HG03460 (cell line): ENCODE measurements at regions not wholly inside any gene's neighbourhood (a gene's known extent, or its start where the extent isn't known, plus 50 kb on each side); places are given as distances from the start of the nearest gene placed in this dataset.
"Not testable (repeated sequence)": the region's sequence is repeated elsewhere in the genome, so short reads cannot be mapped to it uniquely, and the experiment has no call there.

Source experiments
- ATAC-seq: cut with Tn5 transposase; IDR thresholded peaks from one replicate; pipeline ENCODE4 v1.9.1; 2021; ENCODE audit not compliant: unreplicated experiment

GRCh38 chr20:53819973-53820451, 226.4 kb upstream of the ZNF217 start:
- ATAC-seq = no peak

GRCh38 chr20:53818457-53819177, 225.0 kb upstream of the ZNF217 start:
- no peak for ATAC-seq

- ATAC-seq = not testable (repeated sequence)
These were observed 223.9 kb upstream of the ZNF217 start for GRCh38 chr20:53817513-53817912.

GRCh38 chr20:53816872-53817398, 223.3 kb upstream of the ZNF217 start:
- ATAC-seq = no peak

GRCh38 chr20:53815509-53815908, 221.9 kb upstream of the ZNF217 start:
- ATAC-seq = no peak

GRCh38 chr20:53814060-53814459, 220.4 kb upstream of the ZNF217 start:
- no peak for ATAC-seq

GRCh38 chr20:53813636-53814035, 220.0 kb upstream of the ZNF217 start:
- ATAC-seq = no peak

- no peak for ATAC-seq
These were observed 217.9 kb upstream of the ZNF217 start for GRCh38 chr20:53811577-53811976.

GRCh38 chr20:53810661-53811355, 217.2 kb upstream of the ZNF217 start:
- ATAC-seq = no peak

- ATAC-seq = no peak
These were observed 216.2 kb upstream of the ZNF217 start for GRCh38 chr20:53809728-53810365.

- ATAC-seq = no peak
These were observed 215.6 kb upstream of the ZNF217 start for GRCh38 chr20:53809217-53809616.

- ATAC-seq = no peak
These were observed 215.1 kb upstream of the ZNF217 start for GRCh38 chr20:53808733-53809132.

GRCh38 chr20:53808302-53808701, 214.7 kb upstream of the ZNF217 start:
- not testable (repeated sequence) for ATAC-seq

- no peak for ATAC-seq
These were observed 213.2 kb upstream of the ZNF217 start for GRCh38 chr20:53806683-53807401.

- ATAC-seq = no peak
These were observed 212.3 kb upstream of the ZNF217 start for GRCh38 chr20:53805895-53806384.

GRCh38 chr20:53804920-53805894, 211.6 kb upstream of the ZNF217 start:
- no peak for ATAC-seq

GRCh38 chr20:53804308-53804707, 210.7 kb upstream of the ZNF217 start:
- not testable (repeated sequence) for ATAC-seq

- ATAC-seq = no peak
These were observed 210.0 kb upstream of the ZNF217 start for GRCh38 chr20:53803492-53804155.
